Keratinocyte (primary cell): ENCODE measurements at regions not wholly inside any gene's neighbourhood (a gene's known extent, or its start where the extent isn't known, plus 50 kb on each side); places are given as distances from the start of the nearest gene placed in this dataset.

Source experiments
- CTCF ChIP-seq, 3 experiments: IDR thresholded peaks in 1 of 3; conservative IDR thresholded peaks in 1 of 3; optimal IDR thresholded peaks in 1 of 3; 2 replicates in 2 of 3; 3 replicates in 1 of 3; pipeline versions ENCODE3 to v1.5.1; 2011; ENCODE audit warnings: low read length in 3 of 3, mild to moderate bottlenecking in 3 of 3, moderate library complexity in 2 of 3, control low read depth in 1 of 3, inconsistent platforms in 1 of 3; ENCODE audit not compliant: insufficient read depth in 2 of 3; ENCODE audit errors: extremely low read depth in 1 of 3
- EZH2 ChIP-seq: IDR thresholded peaks from one replicate; pipeline ENCODE4 v1.6.1; 2012; ENCODE audit warnings: inconsistent platforms, mild to moderate bottlenecking, low read length, moderate library complexity

GRCh38 chr4:59647011-59647410 lies 1553.1 kb upstream of the ADGRL3 start:
- TF ChIP-seq CTCF (optimal IDR thresholded peaks at IDR 0.05 in 1 of 3, IDR thresholded peaks at IDR 0.05 in 1 of 3, conservative IDR thresholded peaks at IDR 0.05 in 1 of 3; ENCODE audit: extremely low read depth in 1 of 3, insufficient read depth in 2 of 3, low read length in 3 of 3), result no peak
- no peak for TF ChIP-seq EZH2
